Neural cell (in vitro differentiated cells): ENCODE measurements at regions not wholly inside any gene's neighbourhood (a gene's known extent, or its start where the extent isn't known, plus 50 kb on each side); places are given as distances from the start of the nearest gene placed in this dataset.

ENCODE experiments used
- CTCF ChIP-seq: fragments of 450-650 bp; IDR thresholded peaks from 2 replicates; pipeline ENCODE4 v1.5.1; 2014; ENCODE audit warnings: antibody characterized with exemption, mild to moderate bottlenecking, moderate library complexity; ENCODE audit not compliant: poor library complexity, severe bottlenecking
- EP300 ChIP-seq: fragments of 450-650 bp; conservative IDR thresholded peaks from 2 replicates; pipeline ENCODE4 v1.6.1; 2014; ENCODE audit warnings: antibody characterized with exemption, mild to moderate bottlenecking, moderate library complexity; ENCODE audit not compliant: poor library complexity, severe bottlenecking
- REST ChIP-seq: IDR thresholded peaks from 2 replicates; pipeline ENCODE4 v1.6.1; 2012; ENCODE audit warnings: borderline replicate concordance
- TAF1 ChIP-seq: IDR thresholded peaks from 2 replicates; pipeline ENCODE4 v1.6.1; 2012; ENCODE audit warnings: low read depth

DNA sequence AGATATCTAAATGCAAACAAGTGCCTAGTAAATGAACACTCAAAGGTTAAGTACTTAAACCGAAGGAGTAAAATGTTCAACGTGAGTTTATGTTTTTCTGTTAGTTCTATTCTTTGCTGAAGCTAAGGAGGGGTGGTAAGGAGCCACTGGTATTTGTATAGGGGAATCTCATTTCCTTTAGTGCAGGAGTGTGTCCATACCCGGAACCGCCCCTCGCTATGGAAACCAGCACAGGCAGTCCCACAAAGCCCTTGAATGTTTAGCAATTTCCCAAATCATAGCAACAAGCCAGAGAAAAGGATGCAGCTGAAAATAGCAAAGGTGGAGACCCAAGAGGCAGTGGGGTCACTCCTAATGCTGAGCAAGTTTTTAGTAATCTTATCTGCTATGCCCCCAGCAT lies 78.8 kb upstream of the STK32A start:
- no peak for TF ChIP-seq REST
- TF ChIP-seq CTCF: no peak
- TF ChIP-seq TAF1: no peak
- no peak for TF ChIP-seq EP300
